PC-3 (cell line): ENCODE measurements at regions not wholly inside any gene's neighbourhood (a gene's known extent, or its start where the extent isn't known, plus 50 kb on each side); places are given as distances from the start of the nearest gene placed in this dataset.

Experiments
- ATAC-seq: fragments of 200-7000 bp; cut with Tn5 transposase; 2 replicates; pipeline ENCODE4 v1.9.1; 2020; ENCODE audit warnings: mild to moderate bottlenecking, moderate library complexity
- BruUV-seq: library from RNA; stranded (reverse); fragments of 400-500 nt; replicated peaks from 2 replicates; lab custom pipeline; 2021; lab: Mats Ljungman, UMichigan
- CTCF ChIA-PET: fragments of 300-600 bp; sonication (Branson Sonifier 250); formaldehyde crosslinking; loops from one replicate; lab custom pipeline; 2022; ENCODE audit warnings: antibody characterized with exemption; lab: Charles Lee
- POLR2A ChIA-PET: fragments of 300-600 bp; sonication (Branson Sonifier 250); formaldehyde crosslinking; loops from one replicate; lab custom pipeline; 2022; ENCODE audit warnings: antibody characterized with exemption; ENCODE audit not compliant: unreplicated experiment; lab: Charles Lee
- DNase-seq: peaks from one replicate; pipeline ENCODE4 v3.0.0-alpha.2; 2015
- H2AFZ ChIP-seq: fragments of 300-600 bp; sonication (generic); 2 replicates; pipeline ENCODE4 v1.6.0; 2016; ENCODE audit warnings: antibody characterized with exemption, low read length
- H3F3A ChIP-seq: fragments of 300-600 bp; sonication (generic); one replicate; pipeline ENCODE4 v1.6.0; 2017; ENCODE audit warnings: antibody characterized with exemption, low read length, control low read depth, mild to moderate bottlenecking; ENCODE audit not compliant: unreplicated experiment
- H3K27ac ChIP-seq: fragments of 300-600 bp; sonication (generic); 2 replicates; pipeline ENCODE4 v1.5.1; 2016; ENCODE audit warnings: mild to moderate bottlenecking, low read length
- H3K27me3 ChIP-seq: fragments of 300-600 bp; sonication (generic); 2 replicates; pipeline ENCODE4 v1.6.1; 2016; ENCODE audit warnings: low read length, mixed read lengths
- H3K36me3 ChIP-seq: fragments of 300-600 bp; sonication (generic); 2 replicates; pipeline ENCODE4 v1.6.1; 2016; ENCODE audit warnings: low read depth, mixed run types, low read length, mixed read lengths
- H3K4me1 ChIP-seq: fragments of 300-600 bp; sonication (generic); 2 replicates; pipeline ENCODE4 v1.5.1; 2016; ENCODE audit warnings: low read length; ENCODE audit not compliant: insufficient read depth
- H3K4me2 ChIP-seq: fragments of 300-600 bp; sonication (generic); 2 replicates; pipeline ENCODE4 v1.6.0; 2016; ENCODE audit warnings: low read length
- H3K4me3 ChIP-seq: fragments of 300-600 bp; sonication (generic); 2 replicates; pipeline ENCODE4 v1.5.1; 2016; ENCODE audit warnings: mild to moderate bottlenecking, low read length, mixed read lengths
- H3K79me2 ChIP-seq: fragments of 300-600 bp; sonication (generic); 2 replicates; pipeline ENCODE4 v1.6.1; 2017; ENCODE audit warnings: low read length, mixed read lengths
- H3K9ac ChIP-seq: fragments of 300-600 bp; sonication (generic); 2 replicates; pipeline ENCODE4 v1.6.0; 2016; ENCODE audit warnings: mild to moderate bottlenecking, low read length
- H3K9me2 ChIP-seq: fragments of 300-600 bp; sonication (generic); replicated peaks from 2 replicates; pipeline ENCODE4 v1.6.1; 2016; ENCODE audit warnings: mixed run types, low read length, mixed read lengths
- H3K9me3 ChIP-seq: fragments of 300-600 bp; sonication (generic); 2 replicates; pipeline ENCODE4 v1.6.1; 2016; ENCODE audit warnings: low read length, mixed read lengths
- H4K20me1 ChIP-seq: fragments of 300-600 bp; sonication (generic); 2 replicates; pipeline ENCODE4 v1.6.1; 2016; ENCODE audit warnings: low read length, mixed read lengths
- EZH2 ChIP-seq: fragments of 300-600 bp; sonication (generic); IDR thresholded peaks from one replicate; pipeline ENCODE4 v1.6.1; 2017; ENCODE audit warnings: antibody characterized with exemption, mild to moderate bottlenecking, low read length; ENCODE audit not compliant: unreplicated experiment
- EZH2phosphoT487 ChIP-seq: fragments of 300-600 bp; sonication (generic); IDR thresholded peaks from 2 replicates; pipeline ENCODE4 v1.6.1; 2018; ENCODE audit warnings: mild to moderate bottlenecking, antibody characterized with exemption, low read length, borderline replicate concordance
- intact Hi-C: fragments of 100-400 bp; cut with micrococcal nuclease; formaldehyde crosslinking; loops from 2 replicates; pipeline ENCODE4 v1.9.0; 2023
- TF ChIP-seq, protein P1 (sequence below): fragments of 300-600 bp; sonication (generic); conservative IDR thresholded peaks from 2 replicates; pipeline ENCODE4 v1.5.1; 2017; ENCODE audit warnings: antibody characterized with exemption, low read depth, mild to moderate bottlenecking, low read length

DNA sequence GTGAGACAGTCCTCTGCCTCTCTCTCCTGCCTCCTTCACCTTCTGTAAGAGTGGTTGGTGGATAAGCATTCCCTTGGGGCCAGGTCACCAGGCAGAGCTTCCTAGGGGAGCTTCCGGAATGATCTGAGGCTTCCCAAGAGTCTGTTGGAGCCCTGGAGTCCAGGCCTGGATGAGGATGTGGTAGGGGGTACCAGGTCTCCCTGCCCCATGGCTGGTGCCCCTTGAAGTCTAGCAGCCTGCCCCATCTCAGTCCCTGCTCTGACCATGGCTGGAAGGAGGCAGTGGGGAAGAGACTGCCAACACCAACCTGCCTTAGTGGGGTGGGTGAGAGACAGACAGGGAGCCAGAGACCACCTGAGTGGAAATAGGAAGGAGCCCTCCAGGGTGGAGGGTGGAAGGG lies 1316.9 kb downstream of the UQCRFS1 start:
- no peak for ATAC-seq
- ChIA-PET POLR2A (no interaction called here), CTCF (no interaction called here)

GRCh38 chr19:27894906-27895754 lies 1317.8 kb downstream of the UQCRFS1 start:
- H3K9me3 ChIP-seq: no peaks in the 10 kb centered on the region
- H2AFZ ChIP-seq: no peak overlapping the region
- H3K9ac ChIP-seq: no peak overlapping the region
- no peaks in the 10 kb centered on the region for H3K36me3 ChIP-seq
- H3K79me2 ChIP-seq: no peaks in the 10 kb centered on the region
- ChIA-PET POLR2A (no interaction called here), CTCF (no interaction called here)
- H3K4me3 ChIP-seq: no peak overlapping the region
- H3K4me2 ChIP-seq: no peak overlapping the region
- H3K27ac ChIP-seq: no peak overlapping the region
- TF ChIP-seq EZH2: no peak
- TF ChIP-seq, protein P1, sequence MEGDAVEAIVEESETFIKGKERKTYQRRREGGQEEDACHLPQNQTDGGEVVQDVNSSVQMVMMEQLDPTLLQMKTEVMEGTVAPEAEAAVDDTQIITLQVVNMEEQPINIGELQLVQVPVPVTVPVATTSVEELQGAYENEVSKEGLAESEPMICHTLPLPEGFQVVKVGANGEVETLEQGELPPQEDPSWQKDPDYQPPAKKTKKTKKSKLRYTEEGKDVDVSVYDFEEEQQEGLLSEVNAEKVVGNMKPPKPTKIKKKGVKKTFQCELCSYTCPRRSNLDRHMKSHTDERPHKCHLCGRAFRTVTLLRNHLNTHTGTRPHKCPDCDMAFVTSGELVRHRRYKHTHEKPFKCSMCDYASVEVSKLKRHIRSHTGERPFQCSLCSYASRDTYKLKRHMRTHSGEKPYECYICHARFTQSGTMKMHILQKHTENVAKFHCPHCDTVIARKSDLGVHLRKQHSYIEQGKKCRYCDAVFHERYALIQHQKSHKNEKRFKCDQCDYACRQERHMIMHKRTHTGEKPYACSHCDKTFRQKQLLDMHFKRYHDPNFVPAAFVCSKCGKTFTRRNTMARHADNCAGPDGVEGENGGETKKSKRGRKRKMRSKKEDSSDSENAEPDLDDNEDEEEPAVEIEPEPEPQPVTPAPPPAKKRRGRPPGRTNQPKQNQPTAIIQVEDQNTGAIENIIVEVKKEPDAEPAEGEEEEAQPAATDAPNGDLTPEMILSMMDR: no peak
- no peak for TF ChIP-seq EZH2phosphoT487
- no peaks in the 10 kb centered on the region for H3K9me2 ChIP-seq
- no peaks in the 10 kb centered on the region for H3F3A ChIP-seq
- ATAC-seq (no peak), DNase-seq (no peak)
- no peaks in the 10 kb centered on the region for H3K4me1 ChIP-seq
- intact Hi-C loops: no loop called here
- no peaks in the 10 kb centered on the region for H4K20me1 ChIP-seq
- no TSS peak for BruUV-seq
- H3K27me3 ChIP-seq: no peaks in the 10 kb centered on the region

More for the DNA sequence above, 1316.9 kb downstream of the UQCRFS1 start:
- Histone ChIP-seq H3K9ac (no peak overlapping the region), H3F3A (no peaks in the 10 kb centered on the region), H3K27ac (no peak overlapping the region), H2AFZ (no peak overlapping the region), H3K4me3 (no peak overlapping the region), H3K27me3 (no peaks in the 10 kb centered on the region), H3K79me2 (no peaks in the 10 kb centered on the region), H3K4me1 (no peaks in the 10 kb centered on the region), H3K36me3 (no peaks in the 10 kb centered on the region), H3K9me3 (no peaks in the 10 kb centered on the region), H3K4me2 (no peak overlapping the region), H4K20me1 (no peaks in the 10 kb centered on the region), H3K9me2 (no peaks in the 10 kb centered on the region)
- BruUV-seq: no TSS peak
- intact Hi-C loops: no loop called here
- no peak for DNase-seq
- TF ChIP-seq EZH2phosphoT487: no peak
- TF ChIP-seq, protein P1: no peak
- no peak for TF ChIP-seq EZH2

- DNase-seq: no peak
- no peaks in the 10 kb centered on the region for H3K27me3 ChIP-seq
- no peaks in the 10 kb centered on the region for H3K9me2 ChIP-seq
- no peaks in the 10 kb centered on the region for H3K9me3 ChIP-seq
- no peaks in the 10 kb centered on the region for H3K4me1 ChIP-seq
- H3K4me3 ChIP-seq: no peak overlapping the region
- no peaks in the 10 kb centered on the region for H3F3A ChIP-seq
- no peak overlapping the region for H2AFZ ChIP-seq
- POLR2A ChIA-PET: no interaction called here
- no peak overlapping the region for H3K27ac ChIP-seq
- H3K9ac ChIP-seq: no peak overlapping the region
- H3K79me2 ChIP-seq: no peaks in the 10 kb centered on the region
- H3K4me2 ChIP-seq: no peak overlapping the region
- H4K20me1 ChIP-seq: no peaks in the 10 kb centered on the region
- ATAC-seq: no peak
- intact Hi-C loops: no loop called here
- no TSS peak for BruUV-seq
- no peaks in the 10 kb centered on the region for H3K36me3 ChIP-seq
- CTCF ChIA-PET: no interaction called here
- TF ChIP-seq EZH2phosphoT487 (no peak), EZH2 (no peak)
- TF ChIP-seq, protein P1: no peak
Observed at GRCh38 chr19:27892500-27892899, 1320.5 kb downstream of the UQCRFS1 start.
